ENCODE measurements at regions not wholly inside any gene's neighbourhood (a gene's known extent, or its start where the extent isn't known, plus 50 kb on each side); places are given as distances from the start of the nearest gene placed in this dataset.

GRCh38 chr2:217722883-217723472, 279.8 kb downstream of the TNS1 start:
- DNase-seq (ENCODE audit: low spot score): no peak

GRCh38 chr2:217717646-217718045, 285.1 kb downstream of the TNS1 start:
- DNase-seq (ENCODE audit: low spot score): no peak

- no peak for DNase-seq (ENCODE audit: low spot score)
These were observed 287.3 kb downstream of the TNS1 start for GRCh38 chr2:217715484-217715883.

GRCh38 chr2:217714287-217714751, 288.5 kb downstream of the TNS1 start:
- peak; percentile 55 for DNase-seq (ENCODE audit: low spot score)

- peak; percentile 70 for DNase-seq (ENCODE audit: low spot score)
These were observed 289.2 kb downstream of the TNS1 start for GRCh38 chr2:217713395-217714286.

GRCh38 chr2:217712431-217712830, 290.4 kb downstream of the TNS1 start:
- DNase-seq (ENCODE audit: low spot score): no peak

- DNase-seq (ENCODE audit: low spot score): peak; percentile 62
These were observed 291.6 kb downstream of the TNS1 start for GRCh38 chr2:217711188-217711587.

GRCh38 chr2:217710211-217710765, 292.5 kb downstream of the TNS1 start:
- DNase-seq (ENCODE audit: low spot score): no peak

- DNase-seq (ENCODE audit: low spot score): no peak
These were observed 293.2 kb downstream of the TNS1 start for GRCh38 chr2:217709478-217710210.

GRCh38 chr2:217707131-217707611, 295.6 kb downstream of the TNS1 start:
- no peak for DNase-seq (ENCODE audit: low spot score)

- DNase-seq (ENCODE audit: low spot score): no peak
These were observed 296.3 kb downstream of the TNS1 start for GRCh38 chr2:217706513-217706912.

- no peak for DNase-seq (ENCODE audit: low spot score)
These were observed 296.7 kb downstream of the TNS1 start for GRCh38 chr2:217706095-217706494.

GRCh38 chr2:217705461-217705860, 297.3 kb downstream of the TNS1 start:
- DNase-seq (ENCODE audit: low spot score): no peak

- DNase-seq (ENCODE audit: low spot score): no peak
These were observed 298.8 kb downstream of the TNS1 start for GRCh38 chr2:217703999-217704398.

- no peak for DNase-seq (ENCODE audit: low spot score)
These were observed 299.7 kb downstream of the TNS1 start for GRCh38 chr2:217703102-217703501.

- no peak for DNase-seq (ENCODE audit: low spot score)
These were observed 301.2 kb downstream of the TNS1 start for GRCh38 chr2:217701622-217702021.

- DNase-seq (ENCODE audit: low spot score): no peak
These were observed 304.1 kb downstream of the TNS1 start for GRCh38 chr2:217698691-217699090.

GRCh38 chr2:217695033-217695520, 307.7 kb downstream of the TNS1 start:
- peak; percentile 76 for DNase-seq (ENCODE audit: low spot score)

GRCh38 chr2:217694291-217694690, 308.5 kb downstream of the TNS1 start:
- DNase-seq (ENCODE audit: low spot score): no peak

GRCh38 chr2:217693363-217693762, 309.4 kb downstream of the TNS1 start:
- no peak for DNase-seq (ENCODE audit: low spot score)

GRCh38 chr2:217691920-217692666, 310.7 kb downstream of the TNS1 start:
- DNase-seq (ENCODE audit: low spot score): peak; percentile 75

All from A172 (cell line).